Spleen (tissue), 11 donors: ENCODE measurements at regions not wholly inside any gene's neighbourhood (a gene's known extent, or its start where the extent isn't known, plus 50 kb on each side); places are given as distances from the start of the nearest gene placed in this dataset.
"Not testable (repeated sequence)": the region's sequence is repeated elsewhere in the genome, so short reads cannot be mapped to it uniquely, and the experiment has no call there.

Experiments used
- DNase-seq: peaks from one replicate; pipeline ENCODE4 v3.0.0-alpha.2; 2020
- H3K27ac ChIP-seq, 8 donors: fragments of 200-600 bp; sonication (generic) in 7 of 8; 1 replicate in 4 of 8; 2 replicates in 4 of 8; pipeline versions ENCODE4 v1.5.0 to v1.8.0; 2016 to 2021; ENCODE audit warnings: inconsistent platforms in 4 of 8, mild to moderate bottlenecking in 4 of 8, moderate library complexity in 1 of 8
- H3K27me3 ChIP-seq, 7 donors: fragments of 200-600 bp; sonication (generic) in 6 of 7; replicated peaks in 1 of 7; 1 replicate in 4 of 7; 2 replicates in 3 of 7; pipeline versions ENCODE4 v1.5.0 to v1.8.0; 2016 to 2021; ENCODE audit warnings: inconsistent platforms in 3 of 7, mild to moderate bottlenecking in 1 of 7
- H3K36me3 ChIP-seq, 6 donors: fragments of 200-600 bp; sonication (generic) in 5 of 6; 1 replicate in 4 of 6; 2 replicates in 2 of 6; pipeline versions ENCODE4 v1.5.0 to v1.8.0; 2016 to 2021; ENCODE audit warnings: inconsistent platforms in 2 of 6
- H3K4me1 ChIP-seq, 6 donors: fragments of 200-600 bp; sonication (generic) in 5 of 6; 1 replicate in 3 of 6; 2 replicates in 3 of 6; pipeline versions ENCODE4 v1.5.0 to v1.8.0; 2016 to 2021; ENCODE audit warnings: inconsistent platforms in 3 of 6
- H3K4me3 ChIP-seq, 8 donors: fragments of 200-600 bp; sonication (generic) in 7 of 8; 1 replicate in 4 of 8; 2 replicates in 4 of 8; pipeline versions ENCODE4 v1.5.0 to v1.8.0; 2016 to 2021; ENCODE audit warnings: inconsistent platforms in 4 of 8, mild to moderate bottlenecking in 4 of 8, moderate library complexity in 2 of 8
- H3K9me3 ChIP-seq, 8 donors: fragments of 200-600 bp; sonication (generic) in 7 of 8; 1 replicate in 4 of 8; 2 replicates in 4 of 8; pipeline versions ENCODE4 v1.5.0 to v1.8.0; 2016 to 2021; ENCODE audit warnings: inconsistent platforms in 4 of 8
- POLR2A ChIP-seq, 3 donors: fragments of 450-650 bp; IDR thresholded peaks; one replicate each; pipeline ENCODE4 v1.5.1; 2017; ENCODE audit warnings: antibody characterized with exemption in 3 of 3, mild to moderate bottlenecking in 1 of 3
- POLR2AphosphoS5 ChIP-seq, 3 donors: sonication (generic); formaldehyde crosslinking; IDR thresholded peaks; one replicate each; pipeline ENCODE4 v1.5.1; 2017; ENCODE audit warnings: antibody characterized with exemption in 3 of 3
- WGBS, 5 donors: extraction: QIAGEN DNeasy Blood & Tissue Kit in 3 of 5; methylation state at CpG; one replicate each; pipeline versions ENCODE4 v1.1.5 to v1.1.7; 2013 to 2018; 5-methylcytosine and 5-hydroxymethylcytosine counted together
- intact Hi-C: fragments of 100-400 bp; cut with DNase I; formaldehyde crosslinking; loops from one replicate; pipeline ENCODE4 v1.15.0; 2023; ENCODE audit warnings: low total_unique reads
- TF ChIP-seq, protein P1 (sequence below), 11 experiments: fragments of 200-600 bp in 7 of 11; fragments of 450-650 bp in 4 of 11; sonication (generic) in 4 of 11; IDR thresholded peaks in 8 of 11; conservative IDR thresholded peaks in 3 of 11; 1 replicate in 7 of 11; 2 replicates in 4 of 11; pipeline versions ENCODE4 v1.4.0 to v1.8.0; 2016 to 2021; ENCODE audit warnings: antibody characterized with exemption in 11 of 11, inconsistent platforms in 4 of 11, mild to moderate bottlenecking in 1 of 11
- donor health status: healthy with polysubstance abuse.
- donor health status: DM: no; HTN: no; CAD: no; lungs with moderate emphysema.
- donor health status: DM: no; HTN: no; CAD: no.
- donor health status: Bipolar disorder and iron deficiency.
- donor health status: healthy.
- donor health status: DM: no; HTN: no; CAD: no.
- donor health status: DM: yes; HTN: yes; CAD: no.

DNA sequence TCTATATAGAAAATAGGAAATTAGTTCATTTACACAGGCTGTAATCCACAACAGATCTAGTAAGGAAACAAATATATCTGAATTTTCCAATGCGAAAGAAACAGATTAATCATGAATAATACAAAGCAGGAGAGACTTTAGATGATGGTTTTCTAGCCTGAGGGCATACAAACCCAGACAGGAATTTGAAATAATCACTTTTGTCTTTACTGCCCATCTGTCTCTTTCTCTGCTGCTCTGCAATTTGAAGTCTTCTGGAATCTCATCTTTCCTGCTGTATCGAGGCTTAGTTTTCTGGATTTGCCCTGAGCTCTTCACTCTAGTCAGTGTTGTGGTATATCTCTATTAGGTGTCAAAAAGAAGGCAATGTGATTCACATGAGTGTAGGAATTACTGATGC, 711.8 kb upstream of the FAM241A start:
- no peak overlapping the region for H3K4me3 ChIP-seq
- TF ChIP-seq POLR2A (IDR thresholded peaks at IDR 0.05): no peak
- TF ChIP-seq, protein P1, sequence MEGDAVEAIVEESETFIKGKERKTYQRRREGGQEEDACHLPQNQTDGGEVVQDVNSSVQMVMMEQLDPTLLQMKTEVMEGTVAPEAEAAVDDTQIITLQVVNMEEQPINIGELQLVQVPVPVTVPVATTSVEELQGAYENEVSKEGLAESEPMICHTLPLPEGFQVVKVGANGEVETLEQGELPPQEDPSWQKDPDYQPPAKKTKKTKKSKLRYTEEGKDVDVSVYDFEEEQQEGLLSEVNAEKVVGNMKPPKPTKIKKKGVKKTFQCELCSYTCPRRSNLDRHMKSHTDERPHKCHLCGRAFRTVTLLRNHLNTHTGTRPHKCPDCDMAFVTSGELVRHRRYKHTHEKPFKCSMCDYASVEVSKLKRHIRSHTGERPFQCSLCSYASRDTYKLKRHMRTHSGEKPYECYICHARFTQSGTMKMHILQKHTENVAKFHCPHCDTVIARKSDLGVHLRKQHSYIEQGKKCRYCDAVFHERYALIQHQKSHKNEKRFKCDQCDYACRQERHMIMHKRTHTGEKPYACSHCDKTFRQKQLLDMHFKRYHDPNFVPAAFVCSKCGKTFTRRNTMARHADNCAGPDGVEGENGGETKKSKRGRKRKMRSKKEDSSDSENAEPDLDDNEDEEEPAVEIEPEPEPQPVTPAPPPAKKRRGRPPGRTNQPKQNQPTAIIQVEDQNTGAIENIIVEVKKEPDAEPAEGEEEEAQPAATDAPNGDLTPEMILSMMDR (IDR thresholded peaks at IDR 0.05 in 8 of 11, conservative IDR thresholded peaks at IDR 0.05 in 3 of 11): no peak
- no peak for TF ChIP-seq POLR2AphosphoS5 (IDR thresholded peaks at IDR 0.05)
- no peak overlapping the region for H3K27ac ChIP-seq
- intact Hi-C loops: no loop called here
- WGBS, 5 donors: 72 to 78% (median 75%) methylated on average over 2 of the region's 2 CpGs
- H3K36me3 ChIP-seq: no peaks in the 10 kb centered on the region
- H3K4me1 ChIP-seq: no peaks in the 10 kb centered on the region
- DNase-seq: no peak
- H3K9me3 ChIP-seq: peaks cover 0 to 14% (median 7%) of the 10 kb centered on the region in 8 donors
- no peaks in the 10 kb centered on the region for H3K27me3 ChIP-seq

DNA sequence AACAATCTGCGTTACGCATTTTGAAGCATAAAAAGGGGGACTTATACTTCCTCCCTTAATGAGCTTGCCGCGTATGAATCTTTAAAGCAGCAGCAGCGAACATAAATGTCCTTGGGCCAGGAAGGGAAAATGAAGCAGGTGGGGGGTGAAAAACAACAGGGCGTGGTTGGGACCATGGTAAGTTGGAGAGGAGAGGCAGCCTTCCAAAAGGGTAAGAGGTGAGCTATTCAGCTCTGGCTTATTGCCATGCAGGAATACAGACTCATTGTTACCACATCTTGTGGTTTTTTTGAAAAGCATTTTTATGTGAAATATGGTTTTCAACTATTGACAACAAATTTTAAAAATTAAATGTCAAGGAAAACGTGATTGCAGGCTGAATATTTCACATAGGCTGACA, 710.7 kb upstream of the FAM241A start:
- Histone ChIP-seq H3K4me1 (no peaks in the 10 kb centered on the region), H3K27me3 (no peaks in the 10 kb centered on the region), H3K4me3 (no peak overlapping the region), H3K27ac (no peak overlapping the region), H3K36me3 (no peaks in the 10 kb centered on the region), H3K9me3 (peaks cover 0 to 14% (median 7%) of the 10 kb centered on the region in 8 donors)
- no peak for DNase-seq
- WGBS, 5 donors: 67 to 78% (median 75%) methylated on average over 7 of the region's 7 CpGs
- TF ChIP-seq POLR2AphosphoS5 (IDR thresholded peaks at IDR 0.05) (no peak), POLR2A (IDR thresholded peaks at IDR 0.05) (no peak)
- TF ChIP-seq, protein P1 (IDR thresholded peaks at IDR 0.05 in 8 of 11, conservative IDR thresholded peaks at IDR 0.05 in 3 of 11): no peak
- intact Hi-C loops: no loop called here

DNA sequence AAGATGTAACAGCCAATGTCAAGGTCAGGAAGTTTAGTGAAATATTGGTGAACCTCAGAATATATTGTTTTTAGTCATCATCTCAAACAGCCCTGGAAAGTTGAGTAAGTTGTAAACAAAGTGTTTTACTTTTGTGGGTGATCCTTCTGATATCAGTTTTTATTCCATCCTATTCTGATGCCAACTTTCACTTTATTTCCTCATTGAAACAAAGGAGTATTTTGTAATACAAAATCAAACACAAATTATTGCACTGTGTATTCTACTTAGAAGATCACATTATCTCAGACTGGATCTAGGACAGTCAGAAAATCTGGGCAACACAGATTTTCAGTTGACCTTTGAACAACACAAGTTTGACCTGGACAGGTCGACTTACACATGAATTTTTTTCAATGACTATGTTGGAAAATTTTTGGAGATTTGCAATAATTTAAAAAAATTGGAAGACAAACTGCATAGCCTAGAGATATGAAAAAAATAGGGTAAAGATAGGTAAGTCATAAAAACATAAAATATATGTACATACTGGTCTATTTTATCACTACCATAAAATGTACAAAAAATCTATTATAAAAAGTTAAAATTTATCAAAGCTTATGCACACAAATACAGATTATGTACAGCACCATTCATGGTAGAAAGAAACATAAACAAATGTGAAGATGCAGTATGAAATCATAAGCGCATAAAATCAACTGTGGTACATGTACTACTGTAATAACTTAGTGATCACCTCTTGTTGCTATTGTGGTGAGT, 709.1 kb upstream of the FAM241A start:
- intact Hi-C loops: no loop called here
- 44 to 81% (median 66%) methylated on average over 2 of the region's 2 CpGs for WGBS, 5 donors
- peaks cover 0 to 4% (median 0%) of the 10 kb centered on the region in 8 donors for H3K9me3 ChIP-seq

DNA sequence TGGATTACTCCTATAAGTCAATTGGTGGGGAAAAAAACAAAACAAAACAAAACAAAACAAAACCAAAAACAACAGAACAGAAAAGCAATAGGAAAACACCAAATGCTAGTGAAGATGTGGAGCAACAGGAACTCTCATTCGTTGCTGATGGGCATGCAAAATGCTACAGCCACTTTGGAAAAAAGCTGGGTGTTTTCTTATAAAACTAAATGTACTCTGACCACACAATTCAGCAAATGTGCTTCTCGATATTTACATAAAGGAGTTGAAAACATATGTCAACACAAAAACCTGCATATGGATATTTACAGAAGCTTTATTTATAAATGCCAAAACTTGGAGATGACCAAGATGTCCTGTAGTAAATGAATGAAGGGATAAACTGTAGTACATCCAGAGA, 703.6 kb upstream of the FAM241A start:
- no peak overlapping the region for H3K27ac ChIP-seq
- no peaks in the 10 kb centered on the region for H3K36me3 ChIP-seq
- WGBS, 5 donors: 46 to 75% (median 62%) methylated on average over 2 of the region's 2 CpGs
- TF ChIP-seq, protein P1 (IDR thresholded peaks at IDR 0.05 in 8 of 11, conservative IDR thresholded peaks at IDR 0.05 in 3 of 11): no peak
- no peak for TF ChIP-seq POLR2A (IDR thresholded peaks at IDR 0.05)
- TF ChIP-seq POLR2AphosphoS5 (IDR thresholded peaks at IDR 0.05): no peak
- no peaks in the 10 kb centered on the region for H3K4me1 ChIP-seq
- H3K4me3 ChIP-seq: no peak overlapping the region
- H3K9me3 ChIP-seq: peaks cover 0 to 4% (median 0%) of the 10 kb centered on the region in 8 donors
- no peaks in the 10 kb centered on the region for H3K27me3 ChIP-seq
- intact Hi-C loops: no loop called here
- no peak for DNase-seq

More for the DNA sequence above, 709.1 kb upstream of the FAM241A start:
- Histone ChIP-seq H3K27ac (no peak overlapping the region), H3K4me3 (no peak overlapping the region), H3K4me1 (no peaks in the 10 kb centered on the region), H3K27me3 (no peaks in the 10 kb centered on the region), H3K36me3 (no peaks in the 10 kb centered on the region)
- no peak for DNase-seq
- TF ChIP-seq POLR2AphosphoS5 (IDR thresholded peaks at IDR 0.05) (no peak), POLR2A (IDR thresholded peaks at IDR 0.05) (no peak)
- TF ChIP-seq, protein P1 (IDR thresholded peaks at IDR 0.05 in 8 of 11, conservative IDR thresholded peaks at IDR 0.05 in 3 of 11): no peak

DNA sequence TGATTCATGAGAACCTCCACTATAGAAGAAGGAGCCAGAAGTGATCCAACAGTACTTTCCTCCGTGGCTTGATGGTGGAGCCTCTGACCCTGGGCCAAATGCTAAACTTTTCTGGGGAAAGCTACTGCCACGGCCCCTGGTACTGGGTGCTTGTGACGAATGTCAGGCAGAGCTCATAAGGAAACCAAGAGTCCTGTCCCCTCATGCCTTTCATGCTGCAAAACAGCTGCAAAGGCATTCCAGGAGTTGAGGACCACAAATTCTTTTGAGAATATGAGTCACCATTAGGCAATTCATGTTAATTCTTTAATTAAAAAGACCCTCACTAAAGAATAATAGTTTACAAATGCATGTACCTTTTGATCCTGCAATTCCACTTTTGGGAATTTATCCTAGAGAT, 700.4 kb upstream of the FAM241A start:
- H3K27ac ChIP-seq, H3K4me1 ChIP-seq, DNase-seq, H3K27me3 ChIP-seq, H3K9me3 ChIP-seq, H3K36me3 ChIP-seq, H3K4me3 ChIP-seq, intact Hi-C loops: not testable (repeated sequence)
- 54 to 79% (median 68%) methylated on average over 3 of the region's 3 CpGs for WGBS, 5 donors
